Kidney epithelial cell (primary cell): ENCODE measurements at regions not wholly inside any gene's neighbourhood (a gene's known extent, or its start where the extent isn't known, plus 50 kb on each side); places are given as distances from the start of the nearest gene placed in this dataset.

Source experiments
- DNase-seq: peaks from one replicate; pipeline ENCODE4 v3.0.0-alpha.2; 2010; ENCODE audit warnings: low read depth
- H3K27me3 ChIP-seq: 2 replicates; pipeline ENCODE4 v1.6.0; 2011; ENCODE audit warnings: low read length; ENCODE audit not compliant: control insufficient read depth, insufficient read depth
- H3K36me3 ChIP-seq: 2 replicates; pipeline ENCODE4 v1.5.1; 2011; ENCODE audit warnings: low read length; ENCODE audit not compliant: control insufficient read depth, insufficient read depth
- H3K4me3 ChIP-seq: 2 replicates; pipeline ENCODE4 v1.5.1; 2011; ENCODE audit warnings: low read depth, mild to moderate bottlenecking, control low read depth, low read length
- CTCF ChIP-seq: IDR thresholded peaks from 2 replicates; pipeline ENCODE4 v1.5.1; 2011; ENCODE audit warnings: mild to moderate bottlenecking, moderate library complexity, low read length, control low read depth, inconsistent platforms; ENCODE audit not compliant: insufficient read depth, poor library complexity, severe bottlenecking

- Histone ChIP-seq H3K4me3 (no peak overlapping the region), H3K36me3 (no peaks in the 10 kb centered on the region), H3K27me3 (no peaks in the 10 kb centered on the region)
- no peak for DNase-seq
- TF ChIP-seq CTCF = no peak
Measured at GRCh38 chr6:120558294-120558693, 776.0 kb downstream of the TBC1D32 start.

- no peak overlapping the region for H3K4me3 ChIP-seq
- no peak for DNase-seq
- H3K27me3 ChIP-seq = no peaks in the 10 kb centered on the region
- TF ChIP-seq CTCF = no peak
- no peaks in the 10 kb centered on the region for H3K36me3 ChIP-seq
Measured at GRCh38 chr6:120557554-120557953, 776.7 kb downstream of the TBC1D32 start.

GRCh38 chr6:120556491-120556890, 777.8 kb downstream of the TBC1D32 start:
- Histone ChIP-seq H3K36me3 (no peaks in the 10 kb centered on the region), H3K4me3 (no peak overlapping the region), H3K27me3 (no peaks in the 10 kb centered on the region)
- DNase-seq = no peak
- TF ChIP-seq CTCF = no peak

DNA sequence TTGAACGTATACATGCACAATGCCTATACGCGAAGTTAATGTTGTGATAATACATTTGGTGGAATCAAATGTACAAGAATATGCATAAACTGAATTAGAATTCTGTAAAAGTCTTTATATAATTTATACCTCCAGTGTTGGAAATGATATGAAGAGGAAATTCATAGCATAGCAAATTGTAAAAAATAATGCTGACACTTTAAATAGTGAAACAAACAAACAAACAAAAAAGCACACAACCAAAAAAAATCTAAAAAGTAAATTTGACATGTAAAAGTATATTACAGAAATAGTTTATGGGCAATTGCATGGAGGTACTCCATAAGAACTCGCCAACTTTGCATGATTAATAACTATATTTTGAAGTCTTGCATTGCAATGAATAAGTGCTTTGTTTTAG, 780.9 kb downstream of the TBC1D32 start:
- no peak for DNase-seq
- H3K27me3 ChIP-seq = no peaks in the 10 kb centered on the region
- H3K36me3 ChIP-seq = no peaks in the 10 kb centered on the region
- H3K4me3 ChIP-seq = no peak overlapping the region
- TF ChIP-seq CTCF = no peak

GRCh38 chr6:120545353-120545752, 788.9 kb downstream of the TBC1D32 start:
- H3K4me3 ChIP-seq = no peak overlapping the region
- H3K27me3 ChIP-seq = no peaks in the 10 kb centered on the region
- TF ChIP-seq CTCF = no peak
- H3K36me3 ChIP-seq = no peaks in the 10 kb centered on the region
- DNase-seq = no peak

DNA sequence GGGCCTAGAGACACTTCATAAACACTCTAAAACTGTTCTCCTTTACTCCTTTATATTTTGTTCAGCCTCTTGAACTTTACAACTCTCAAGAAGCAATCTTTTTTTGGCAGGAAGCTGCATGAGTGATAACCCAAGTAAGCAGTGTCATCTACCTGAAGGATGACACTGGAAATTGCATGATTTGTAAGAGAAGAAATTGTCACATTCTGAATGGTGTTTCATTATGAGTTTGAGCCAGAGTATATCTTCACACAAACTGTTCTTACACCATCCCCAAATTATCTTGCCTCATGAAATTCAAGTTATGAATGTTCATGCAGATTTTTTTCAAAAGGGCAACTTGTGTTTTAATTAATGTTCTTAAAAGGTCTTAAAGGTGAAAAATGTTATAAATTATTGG, 799.3 kb downstream of the TBC1D32 start:
- H3K36me3 ChIP-seq = no peaks in the 10 kb centered on the region
- DNase-seq = no peak

More for the DNA sequence above, 799.3 kb downstream of the TBC1D32 start:
- TF ChIP-seq CTCF = no peak
- Histone ChIP-seq H3K4me3 (no peak overlapping the region), H3K27me3 (no peaks in the 10 kb centered on the region)
